K562 (cell line): ENCODE measurements at regions not wholly inside any gene's neighbourhood (a gene's known extent, or its start where the extent isn't known, plus 50 kb on each side); places are given as distances from the start of the nearest gene placed in this dataset.

Experiments
- ATAC-seq: fragments of 200-7000 bp; cut with Tn5 transposase; 3 replicates; pipeline ENCODE4 v1.9.1; 2020; ENCODE audit warnings: moderate library complexity
- BruUV-seq: library from RNA; stranded (reverse); fragments of 400-500 nt; replicated peaks from 2 replicates; lab custom pipeline; 2021; lab: Mats Ljungman, UMichigan
- CTCF ChIA-PET: fragments of 300-600 bp; formaldehyde crosslinking; extraction: SDS; loops from one replicate; lab custom pipeline; 2021; ENCODE audit warnings: low intra/inter-chr PET ratio; lab: Yijun Ruan, JAX
- POLR2A ChIA-PET: fragments of 300-600, 350-650 bp; sonication (Branson Sonifier 250); formaldehyde crosslinking; extraction: SDS; loops from one replicate; lab custom pipeline; 2021; ENCODE audit warnings: antibody characterized with exemption, inconsistent platforms; lab: Yijun Ruan, JAX
- DNase-seq, 4 experiments: peaks; one replicate each; pipeline versions ENCODE4 v3.0.0 to v3.0.0-alpha.2; 2011 to 2018; ENCODE audit warnings: low spot score in 3 of 4, mixed read lengths in 3 of 4; ENCODE audit errors: extremely low read depth in 1 of 4
- FAIRE-seq: peaks from 2 replicates; lab custom pipeline; 2011; peaks lifted over from hg19 to GRCh38; lab: Jason Lieb, UNC
- H2AFZ ChIP-seq: 2 replicates; pipeline ENCODE4 v1.6.0; 2011; ENCODE audit warnings: low read depth, low read length, control low read depth, inconsistent platforms
- H3K27ac ChIP-seq: fragments of 200-600 bp; 3 replicates; pipeline ENCODE4 v1.8.0; 2011; ENCODE audit warnings: low read depth, mild to moderate bottlenecking, control low read depth, inconsistent platforms, low read length, moderate library complexity, mixed read lengths; ENCODE audit errors: extremely low read depth
- H3K27me3 ChIP-seq, 2 experiments: fragments of 300-600 bp in 1 of 2; 2 replicates in 1 of 2; 3 replicates in 1 of 2; pipeline versions ENCODE4 v1.6.0 to v1.8.0; 2011; ENCODE audit warnings: inconsistent platforms in 2 of 2, low read length in 2 of 2, mild to moderate bottlenecking in 1 of 2, mixed read lengths in 1 of 2, moderate library complexity in 1 of 2; ENCODE audit not compliant: control insufficient read depth in 2 of 2, insufficient read depth in 2 of 2
- H3K36me3 ChIP-seq: fragments of 300-600 bp; 3 replicates; pipeline ENCODE4 v1.8.0; 2011; ENCODE audit warnings: mild to moderate bottlenecking, low read length, inconsistent platforms; ENCODE audit not compliant: control insufficient read depth, insufficient read depth
- H3K4me1 ChIP-seq, 2 experiments: fragments of 200-600 bp in 1 of 2; replicated peaks in 1 of 2; 2 replicates in 1 of 2; 3 replicates in 1 of 2; pipeline versions ENCODE4 v1.5.1 to v1.8.0; 2011; ENCODE audit warnings: inconsistent platforms in 2 of 2, low read length in 2 of 2, mild to moderate bottlenecking in 1 of 2, mixed read lengths in 1 of 2, moderate library complexity in 1 of 2; ENCODE audit not compliant: control insufficient read depth in 2 of 2, insufficient read depth in 2 of 2
- H3K4me2 ChIP-seq: 2 replicates; pipeline ENCODE4 v1.6.1; 2011; ENCODE audit warnings: low read length, control low read depth, inconsistent platforms, mixed read lengths; ENCODE audit not compliant: insufficient read depth
- H3K4me3 ChIP-seq: fragments of 200-600 bp; sonication (generic), shearing (Covaris generic); 2 replicates; pipeline ENCODE4 v1.5.1; 2016; ENCODE audit warnings: control low read depth, inconsistent platforms
- H3K79me2 ChIP-seq: fragments of 200-600 bp; 3 replicates; pipeline ENCODE4 v1.8.0; 2011; ENCODE audit warnings: low read length, inconsistent platforms; ENCODE audit not compliant: control insufficient read depth, insufficient read depth
- H3K9ac ChIP-seq, 2 experiments: 2 replicates each; pipeline versions ENCODE4 v1.6.0 to v1.6.1; 2011; ENCODE audit warnings: low read depth in 2 of 2, low read length in 2 of 2, control low read depth in 1 of 2, inconsistent platforms in 1 of 2, mild to moderate bottlenecking in 1 of 2, mixed read lengths in 1 of 2; ENCODE audit not compliant: insufficient read depth in 1 of 2
- H3K9me1 ChIP-seq: one replicate; pipeline ENCODE4 v1.6.0; 2011; ENCODE audit warnings: inconsistent platforms, mild to moderate bottlenecking, low read length, moderate library complexity; ENCODE audit not compliant: control insufficient read depth, insufficient read depth
- H3K9me3 ChIP-seq: replicated peaks from 2 replicates; pipeline ENCODE4 v1.5.1; 2011; ENCODE audit warnings: low read depth, low read length, inconsistent platforms; ENCODE audit not compliant: control insufficient read depth, insufficient read depth
- H4K20me1 ChIP-seq: replicated peaks from 2 replicates; pipeline ENCODE4 v1.6.1; 2011; ENCODE audit warnings: low read length, inconsistent platforms, mixed read lengths; ENCODE audit not compliant: control insufficient read depth, insufficient read depth
- CTCF ChIP-seq, 3 experiments: IDR thresholded peaks in 2 of 3; conservative IDR thresholded peaks in 1 of 3; 2 replicates each; pipeline ENCODE4 v1.5.1; 2011 to 2012; ENCODE audit warnings: low read length in 3 of 3, mild to moderate bottlenecking in 3 of 3, control low read depth in 2 of 3, improper control_type of control experiment in 1 of 3, inconsistent platforms in 1 of 3, low read depth in 1 of 3, mixed read lengths in 1 of 3, moderate library complexity in 1 of 3; ENCODE audit not compliant: insufficient read depth in 2 of 3
- E2F6 ChIP-seq, 2 experiments: IDR thresholded peaks; 2 replicates each; pipeline ENCODE4 v1.6.1; 2011; ENCODE audit warnings: borderline replicate concordance in 1 of 2, control low read depth in 1 of 2, low read depth in 1 of 2, low read length in 1 of 2, mild to moderate bottlenecking in 1 of 2, mixed read lengths in 1 of 2, moderate library complexity in 1 of 2; ENCODE audit not compliant: insufficient read depth in 1 of 2, insufficient read length in 1 of 2, poor library complexity in 1 of 2, severe bottlenecking in 1 of 2; ENCODE audit errors: extremely low read depth in 1 of 2
- RAD21 ChIP-seq, 2 experiments: fragments of 250-450 bp in 1 of 2; fragments of 450-650 bp in 1 of 2; sonication (Bioruptor Pico) in 1 of 2; formaldehyde crosslinking in 1 of 2; IDR thresholded peaks in 1 of 2; conservative IDR thresholded peaks in 1 of 2; 2 replicates each; pipeline versions ENCODE4 v1.4.0 to v1.8.0; 2020 to 2022; ENCODE audit warnings: mild to moderate bottlenecking in 2 of 2, moderate library complexity in 1 of 2
- WGBS: fragments of 100-300 bp; shearing (Covaris generic); methylation state at CpG from one replicate; pipeline ENCODE4 v1.1.6; 2016; ENCODE audit warnings: low coverage, mixed read lengths; ENCODE audit not compliant: insufficient coverage; ENCODE audit errors: missing lambda C conversion rate; 5-methylcytosine and 5-hydroxymethylcytosine counted together
- in situ Hi-C: fragments of 300-500 bp; cut with MboI; formaldehyde crosslinking; loops from 4 replicates; pipeline ENCODE4 v1.15.0; 2018; ENCODE audit warnings: inconsistent platforms, mixed read lengths
- intact Hi-C: fragments of 100-400 bp; cut with micrococcal nuclease; formaldehyde crosslinking; loops from 2 replicates; pipeline ENCODE4 v1.14.2; 2022

GRCh38 chr2:53473236-53473635 lies 294.4 kb upstream of the CHAC2 start:
- Histone ChIP-seq H3K27ac (no peak overlapping the region), H3K4me1 (no peaks in the 10 kb centered on the region), H3K36me3 (no peaks in the 10 kb centered on the region), H3K4me2 (no peak overlapping the region), H3K4me3 (no peak overlapping the region), H3K27me3 (no peaks in the 10 kb centered on the region), H2AFZ (no peak overlapping the region), H3K79me2 (no peaks in the 10 kb centered on the region), H3K9me1 (no peaks in the 10 kb centered on the region), H3K9me3 (no peaks in the 10 kb centered on the region), H4K20me1 (no peaks in the 10 kb centered on the region), H3K9ac (no peak overlapping the region)
- ATAC-seq (peak; percentile 69; the same call in 2 of the 3 replicates), DNase-seq (peak in 2 of 4 experiments; percentile 6 to 13), FAIRE-seq (no peak)
- no TSS peak for BruUV-seq
- in situ Hi-C loops, result no loop called here
- 4% methylated on average over 4 of the region's 4 CpGs for WGBS
- CTCF ChIA-PET, result no interaction called here
- TF ChIP-seq E2F6 (IDR thresholded peaks at IDR 0.05; ENCODE audit: borderline replicate concordance in 1 of 2, extremely low read depth in 1 of 2, insufficient read depth in 1 of 2, insufficient read length in 1 of 2, low read depth in 1 of 2, low read length in 1 of 2, poor library complexity in 1 of 2, severe bottlenecking in 1 of 2) (no peak), CTCF (IDR thresholded peaks at IDR 0.05 in 2 of 3, conservative IDR thresholded peaks at IDR 0.05 in 1 of 3; ENCODE audit: insufficient read depth in 2 of 3, low read depth in 1 of 3, low read length in 3 of 3) (peak; percentile 4 to 31 (median 28); a peak in 2 of 6 replicates), RAD21 (CRISPR knock-in tag; conservative IDR thresholded peaks at IDR 0.05 in 1 of 2, IDR thresholded peaks at IDR 0.05 in 1 of 2) (peak in 1 of 2 experiments; percentile 49; a peak in 3 of 4 replicates)
- intact Hi-C loops, result no loop called here
- POLR2A ChIA-PET, result no interaction called here
